A673 (cell line): ENCODE measurements at regions not wholly inside any gene's neighbourhood (a gene's known extent, or its start where the extent isn't known, plus 50 kb on each side); places are given as distances from the start of the nearest gene placed in this dataset.
"Not testable (repeated sequence)": the region's sequence is repeated elsewhere in the genome, so short reads cannot be mapped to it uniquely, and the experiment has no call there.

Experiments
- CTCF ChIP-seq: fragments of 300-800, 200-600 bp; sonication (generic); conservative IDR thresholded peaks from 2 replicates; pipeline ENCODE4 v1.5.1; 2017; ENCODE audit warnings: low read depth, mild to moderate bottlenecking, antibody characterized with exemption, low read length, moderate library complexity, mixed read lengths
- EZH2 ChIP-seq: fragments of 200-600 bp; sonication (generic); IDR thresholded peaks from 2 replicates; pipeline ENCODE4 v1.6.1; 2017; ENCODE audit warnings: borderline replicate concordance, low read depth, mild to moderate bottlenecking, mixed read lengths, antibody characterized with exemption, low read length; ENCODE audit not compliant: poor library complexity, severe bottlenecking

GRCh38 chr4:9076974-9077373 lies 93.2 kb upstream of the FAM90A26 start:
- TF ChIP-seq EZH2, CTCF: not testable (repeated sequence)
